Astrocyte (in vitro differentiated cells and primary cell): ENCODE measurements at regions not wholly inside any gene's neighbourhood (a gene's known extent, or its start where the extent isn't known, plus 50 kb on each side); places are given as distances from the start of the nearest gene placed in this dataset.
"Not testable (repeated sequence)": the region's sequence is repeated elsewhere in the genome, so short reads cannot be mapped to it uniquely, and the experiment has no call there.

Source experiments
- DNase-seq: peaks from one replicate; pipeline ENCODE4 v3.0.0-alpha.2; 2010; ENCODE audit warnings: low read depth
- FAIRE-seq: peaks from 2 replicates; lab custom pipeline; 2011; peaks lifted over from hg19 to GRCh38; lab: Jason Lieb, UNC
- H2AFZ ChIP-seq: 2 replicates; pipeline ENCODE4 v1.6.0; 2012; ENCODE audit warnings: low read depth, low read length, inconsistent platforms
- H3K27ac ChIP-seq: 2 replicates; pipeline ENCODE4 v1.5.1; 2011; ENCODE audit warnings: low read depth, low read length, inconsistent platforms
- H3K27me3 ChIP-seq: 2 replicates; pipeline ENCODE4 v1.6.0; 2011; ENCODE audit warnings: low read length, inconsistent platforms; ENCODE audit not compliant: insufficient read depth
- H3K36me3 ChIP-seq: 2 replicates; pipeline ENCODE4 v1.5.1; 2011; ENCODE audit warnings: low read length, inconsistent platforms; ENCODE audit not compliant: insufficient read depth
- H3K4me1 ChIP-seq: 2 replicates; pipeline ENCODE4 v1.5.1; 2011; ENCODE audit warnings: low read length, inconsistent platforms; ENCODE audit not compliant: insufficient read depth
- H3K4me2 ChIP-seq: 2 replicates; pipeline ENCODE4 v1.6.0; 2012; ENCODE audit warnings: low read length, inconsistent platforms
- H3K4me3 ChIP-seq: 2 replicates; pipeline ENCODE4 v1.5.1; 2011; ENCODE audit warnings: low read depth, mild to moderate bottlenecking, low read length, inconsistent platforms; ENCODE audit not compliant: insufficient read depth
- H3K79me2 ChIP-seq: 2 replicates; pipeline ENCODE4 v1.6.0; 2012; ENCODE audit warnings: mild to moderate bottlenecking, low read length, inconsistent platforms; ENCODE audit not compliant: insufficient read depth
- H3K9ac ChIP-seq: 2 replicates; pipeline ENCODE4 v1.6.0; 2012; ENCODE audit warnings: mild to moderate bottlenecking, low read length, inconsistent platforms
- H3K9me3 ChIP-seq: 2 replicates; pipeline ENCODE4 v1.5.1; 2012; ENCODE audit warnings: low read depth, mild to moderate bottlenecking, low read length, inconsistent platforms; ENCODE audit not compliant: insufficient read depth
- H4K20me1 ChIP-seq: 2 replicates; pipeline ENCODE4 v1.6.0; 2012; ENCODE audit warnings: low read length, inconsistent platforms; ENCODE audit not compliant: insufficient read depth
- H3K27ac Mint-ChIP-seq: one replicate; pipeline ENCODE4 v1.8.0; 2021; ENCODE audit warnings: mild to moderate bottlenecking, mixed read lengths; ENCODE audit not compliant: unreplicated experiment
- H3K27me3 Mint-ChIP-seq: one replicate; pipeline ENCODE4 v1.8.0; 2021; ENCODE audit warnings: low read depth, mixed read lengths; ENCODE audit not compliant: unreplicated experiment
- H3K36me3 Mint-ChIP-seq: one replicate; pipeline ENCODE4 v1.8.0; 2021; ENCODE audit warnings: low read depth, mixed read lengths; ENCODE audit not compliant: unreplicated experiment
- H3K4me1 Mint-ChIP-seq: one replicate; pipeline ENCODE4 v1.8.0; 2021; ENCODE audit warnings: low read depth, mixed read lengths; ENCODE audit not compliant: unreplicated experiment
- H3K4me3 Mint-ChIP-seq: one replicate; pipeline ENCODE4 v1.8.0; 2021; ENCODE audit warnings: mild to moderate bottlenecking, moderate library complexity, mixed read lengths; ENCODE audit not compliant: unreplicated experiment
- H3K9me3 Mint-ChIP-seq: one replicate; pipeline ENCODE4 v1.8.0; 2021; ENCODE audit warnings: mild to moderate bottlenecking, mixed read lengths; ENCODE audit not compliant: unreplicated experiment
- CTCF ChIP-seq: IDR thresholded peaks from 2 replicates; pipeline ENCODE4 v1.5.1; 2011; ENCODE audit warnings: low read depth, mild to moderate bottlenecking, inconsistent platforms, low read length, moderate library complexity; ENCODE audit not compliant: insufficient read depth
- EZH2 ChIP-seq: IDR thresholded peaks from 2 replicates; pipeline ENCODE4 v1.6.1; 2012; ENCODE audit warnings: mild to moderate bottlenecking, low read length, inconsistent platforms; ENCODE audit not compliant: insufficient read depth

GRCh38 chr16:29320274-29320999 is 86.1 kb downstream of the NPIPB11 start:
- H3K27me3 ChIP-seq, result no peaks in the 10 kb centered on the region
- peaks cover 11% of the 10 kb centered on the region for H3K4me1 ChIP-seq
- H4K20me1 ChIP-seq, result no peaks in the 10 kb centered on the region
- H3K36me3 Mint-ChIP-seq, result no peaks in the 10 kb centered on the region
- H3K27me3 Mint-ChIP-seq, result peaks cover 19% of the 10 kb centered on the region
- H2AFZ ChIP-seq, result no peak overlapping the region
- TF ChIP-seq EZH2, result no peak
- no peak for TF ChIP-seq CTCF
- H3K9me3 Mint-ChIP-seq, result no peaks in the 10 kb centered on the region
- no peaks in the 10 kb centered on the region for H3K36me3 ChIP-seq
- H3K4me3 Mint-ChIP-seq, result no peak overlapping the region
- no peak overlapping the region for H3K4me2 ChIP-seq
- no peaks in the 10 kb centered on the region for H3K9me3 ChIP-seq
- peaks cover 22% of the 10 kb centered on the region for H3K4me1 Mint-ChIP-seq
- DNase-seq (no peak), FAIRE-seq (no peak)
- peak overlapping the region; percentile 44 for H3K27ac Mint-ChIP-seq
- no peak overlapping the region for H3K4me3 ChIP-seq
- no peak overlapping the region for H3K9ac ChIP-seq
- H3K27ac ChIP-seq, result no peak overlapping the region
- no peaks in the 10 kb centered on the region for H3K79me2 ChIP-seq

GRCh38 chr16:29319726-29320125 is 86.8 kb downstream of the NPIPB11 start:
- FAIRE-seq (no peak), DNase-seq (no peak)
- Histone ChIP-seq H3K27me3 (no peaks in the 10 kb centered on the region), H4K20me1 (no peaks in the 10 kb centered on the region), H3K36me3 (no peaks in the 10 kb centered on the region), H3K79me2 (no peaks in the 10 kb centered on the region), H2AFZ (no peak overlapping the region), H3K4me1 (peaks cover 11% of the 10 kb centered on the region), H3K27ac (no peak overlapping the region), H3K9ac (no peak overlapping the region), H3K9me3 (no peaks in the 10 kb centered on the region), H3K4me2 (no peak overlapping the region), H3K4me3 (no peak overlapping the region)
- no peak for TF ChIP-seq EZH2
- TF ChIP-seq CTCF, result no peak
- H3K4me3 Mint-ChIP-seq, result no peak overlapping the region
- peaks cover 22% of the 10 kb centered on the region for H3K27me3 Mint-ChIP-seq
- no peak overlapping the region for H3K27ac Mint-ChIP-seq
- H3K4me1 Mint-ChIP-seq, result peaks cover 22% of the 10 kb centered on the region
- H3K36me3 Mint-ChIP-seq, result no peaks in the 10 kb centered on the region
- H3K9me3 Mint-ChIP-seq, result no peaks in the 10 kb centered on the region

GRCh38 chr16:29318561-29318968 is 87.9 kb downstream of the NPIPB11 start:
- FAIRE-seq, H3K36me3 ChIP-seq, H3K9me3 Mint-ChIP-seq, H3K4me3 ChIP-seq, H3K4me3 Mint-ChIP-seq, H4K20me1 ChIP-seq, H3K27ac Mint-ChIP-seq, H3K79me2 ChIP-seq, H3K9me3 ChIP-seq, H3K36me3 Mint-ChIP-seq, H2AFZ ChIP-seq, H3K27me3 ChIP-seq: not testable (repeated sequence)
- Mint-ChIP-seq H3K27me3 (peaks cover 25% of the 10 kb centered on the region), H3K4me1 (peaks cover 22% of the 10 kb centered on the region)
- Histone ChIP-seq H3K9ac (peak overlapping the region; percentile 54), H3K4me2 (peak overlapping the region; percentile 66), H3K27ac (peak overlapping the region; percentile 33), H3K4me1 (peaks cover 11% of the 10 kb centered on the region)
- peak; percentile 61 for DNase-seq
